GM18861 (cell line): ENCODE measurements at regions not wholly inside any gene's neighbourhood (a gene's known extent, or its start where the extent isn't known, plus 50 kb on each side); places are given as distances from the start of the nearest gene placed in this dataset.

Source experiments
- ATAC-seq: cut with Tn5 transposase; IDR thresholded peaks from one replicate; pipeline ENCODE4 v1.9.1; 2021; ENCODE audit not compliant: unreplicated experiment

GRCh38 chr15:85306946-85307686, 73.3 kb upstream of the AKAP13 start:
- no peak for ATAC-seq

GRCh38 chr15:85307687-85308045, 72.7 kb upstream of the AKAP13 start:
- ATAC-seq, result no peak

GRCh38 chr15:85311647-85312046, 68.8 kb upstream of the AKAP13 start:
- no peak for ATAC-seq

DNA sequence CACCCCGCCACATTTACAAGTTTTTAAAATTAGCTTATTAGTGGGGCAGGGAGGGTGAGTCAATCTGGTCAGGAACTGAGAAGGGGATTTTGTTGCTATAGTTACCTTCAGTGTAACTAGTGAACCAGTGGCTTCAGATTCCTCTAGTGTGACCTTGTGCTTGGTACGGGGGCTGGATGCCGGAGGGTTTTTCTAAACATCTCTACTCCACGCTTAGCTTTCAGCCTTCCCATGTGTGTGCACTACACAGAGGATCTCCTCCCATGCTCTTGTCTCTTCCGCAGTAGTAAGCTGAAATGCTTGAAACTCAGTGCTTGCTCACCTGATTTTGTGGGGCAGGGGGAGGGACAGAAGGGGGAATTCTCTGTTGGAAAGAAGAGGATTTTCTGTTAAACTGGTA, 67.9 kb upstream of the AKAP13 start:
- peak; percentile 94 for ATAC-seq

DNA sequence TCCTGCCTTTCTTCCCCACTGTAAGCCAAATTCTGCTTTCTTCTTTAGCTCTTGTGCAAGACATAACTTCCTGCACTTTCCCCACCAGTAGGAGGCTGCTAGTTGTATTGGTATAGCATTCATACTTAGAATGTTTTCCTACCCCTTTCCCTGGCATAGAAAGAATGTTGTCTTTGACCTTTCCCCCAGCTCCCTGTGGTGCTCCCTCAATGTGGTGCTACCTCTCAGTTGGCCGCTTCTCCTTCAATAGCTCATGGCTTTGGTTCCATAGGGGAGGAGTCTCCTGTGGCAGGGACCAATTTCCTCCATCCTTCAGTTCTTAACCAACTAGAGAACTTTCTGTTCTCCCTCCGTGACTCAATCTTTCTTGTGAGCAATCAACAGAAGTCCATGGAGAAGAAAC, 67.5 kb upstream of the AKAP13 start:
- no peak for ATAC-seq

DNA sequence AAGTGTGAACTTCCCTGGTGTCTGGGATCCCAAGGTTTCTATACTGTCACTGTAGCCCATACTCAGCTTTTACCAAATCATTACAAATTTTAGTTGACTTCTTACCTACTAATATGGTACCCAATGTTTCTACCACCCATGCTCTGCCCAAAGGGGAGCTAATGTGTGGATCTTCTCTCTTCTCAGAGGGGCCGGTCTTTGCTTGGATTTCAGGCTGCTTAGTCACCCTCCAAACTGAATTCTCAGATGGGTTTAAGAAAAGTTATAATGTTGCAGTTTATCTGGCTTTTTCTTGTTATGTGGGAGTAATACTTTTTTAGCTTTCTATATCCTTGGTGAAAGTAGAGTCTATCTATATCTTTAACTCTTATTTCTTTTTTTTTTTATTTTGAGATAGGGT, 67.1 kb upstream of the AKAP13 start:
- no peak for ATAC-seq

DNA sequence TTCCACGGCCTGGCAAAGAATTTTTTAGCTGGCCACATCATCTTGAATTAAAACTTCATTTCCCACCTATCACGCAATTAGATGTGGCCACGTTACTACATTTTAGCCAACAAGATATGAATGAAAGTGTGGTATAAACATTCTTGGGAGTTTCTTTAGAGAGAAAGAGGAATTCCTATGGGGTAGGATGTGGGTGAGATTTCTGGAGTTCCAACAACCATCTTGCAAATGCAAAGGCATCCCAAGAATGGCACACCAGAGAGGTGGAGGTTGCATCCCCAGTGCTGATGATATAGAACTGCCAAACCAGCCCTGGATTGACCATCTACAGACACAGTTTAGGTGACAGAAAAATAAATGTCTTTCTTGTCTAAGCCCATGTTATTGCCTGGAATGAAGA, 66.3 kb upstream of the AKAP13 start:
- ATAC-seq, result no peak

GRCh38 chr15:85314633-85315032, 65.8 kb upstream of the AKAP13 start:
- no peak for ATAC-seq

GRCh38 chr15:85316244-85316934, 64.0 kb upstream of the AKAP13 start:
- no peak for ATAC-seq

DNA sequence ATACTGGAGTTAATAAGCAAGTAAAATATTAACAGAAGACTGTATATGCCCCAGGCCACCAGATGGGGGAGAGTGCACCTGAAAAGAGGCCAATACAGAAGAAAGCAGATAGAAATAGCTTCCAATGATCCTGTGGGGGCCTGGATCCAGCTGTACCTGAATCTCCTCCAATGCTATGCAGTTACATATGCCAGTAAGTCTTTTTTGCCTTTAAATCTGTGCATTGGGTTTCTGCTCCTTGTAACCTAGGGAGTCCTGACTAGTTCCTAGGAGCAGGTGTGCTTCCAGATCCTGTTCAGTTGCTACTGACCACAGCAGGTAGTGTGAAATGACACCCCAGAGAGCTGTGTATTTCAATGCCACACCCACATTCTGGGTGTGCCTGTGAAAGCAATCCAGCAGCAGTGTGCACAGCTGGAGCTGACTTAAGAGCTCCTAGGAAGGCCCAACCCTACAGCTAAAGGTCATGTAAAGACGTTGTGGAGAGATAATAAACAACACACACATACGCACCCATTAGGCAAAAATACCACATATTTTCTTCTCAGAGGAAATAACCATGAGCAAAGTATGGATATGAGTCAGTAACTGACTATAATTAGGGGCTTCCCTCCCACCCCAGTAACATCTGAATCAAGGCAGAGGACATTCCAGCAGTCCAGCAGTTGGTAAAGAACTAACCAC, 62.2 kb upstream of the AKAP13 start:
- peak; percentile 90 for ATAC-seq

DNA sequence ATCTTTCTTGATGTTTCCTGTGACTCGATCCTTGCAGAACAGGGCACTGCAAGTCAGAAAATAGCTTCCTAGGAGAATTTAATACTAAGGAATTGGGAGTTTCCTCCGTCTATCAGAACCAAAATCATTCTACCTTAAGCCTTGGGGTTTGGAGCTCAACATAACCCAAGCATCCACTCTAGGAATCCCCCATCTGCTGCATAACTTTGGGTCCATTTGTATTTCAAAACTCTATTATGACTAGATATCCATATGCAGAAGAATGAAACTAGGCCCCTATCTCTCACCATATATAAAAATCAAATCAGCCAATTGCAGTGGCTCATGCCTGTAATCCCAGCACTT, 61.7 kb upstream of the AKAP13 start:
- ATAC-seq, result no peak

DNA sequence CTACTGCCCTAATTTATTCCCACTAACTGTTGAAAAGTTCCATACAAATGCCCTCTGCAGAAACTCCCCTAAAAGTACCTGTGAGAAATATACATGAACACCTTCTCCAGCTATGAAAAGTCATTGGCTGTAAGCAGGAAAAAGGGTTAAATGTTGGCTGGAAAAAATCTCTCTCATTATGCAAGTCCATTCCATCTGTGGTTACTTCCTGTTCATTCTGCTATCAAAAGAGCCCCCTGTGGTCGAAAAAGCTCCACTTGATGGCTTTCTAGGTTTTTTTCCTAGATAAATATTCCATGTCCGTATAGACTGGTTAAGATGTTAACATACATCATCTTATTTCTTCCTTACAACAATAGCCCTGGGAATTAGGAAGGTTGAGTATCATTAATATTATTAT, 56.2 kb upstream of the AKAP13 start:
- no peak for ATAC-seq

GRCh38 chr15:85325834-85326233, 54.6 kb upstream of the AKAP13 start:
- no peak for ATAC-seq

GRCh38 chr15:85326291-85326690, 54.1 kb upstream of the AKAP13 start:
- ATAC-seq, result no peak

- no peak for ATAC-seq
Observed at GRCh38 chr15:85327820-85328219, 52.6 kb upstream of the AKAP13 start.

DNA sequence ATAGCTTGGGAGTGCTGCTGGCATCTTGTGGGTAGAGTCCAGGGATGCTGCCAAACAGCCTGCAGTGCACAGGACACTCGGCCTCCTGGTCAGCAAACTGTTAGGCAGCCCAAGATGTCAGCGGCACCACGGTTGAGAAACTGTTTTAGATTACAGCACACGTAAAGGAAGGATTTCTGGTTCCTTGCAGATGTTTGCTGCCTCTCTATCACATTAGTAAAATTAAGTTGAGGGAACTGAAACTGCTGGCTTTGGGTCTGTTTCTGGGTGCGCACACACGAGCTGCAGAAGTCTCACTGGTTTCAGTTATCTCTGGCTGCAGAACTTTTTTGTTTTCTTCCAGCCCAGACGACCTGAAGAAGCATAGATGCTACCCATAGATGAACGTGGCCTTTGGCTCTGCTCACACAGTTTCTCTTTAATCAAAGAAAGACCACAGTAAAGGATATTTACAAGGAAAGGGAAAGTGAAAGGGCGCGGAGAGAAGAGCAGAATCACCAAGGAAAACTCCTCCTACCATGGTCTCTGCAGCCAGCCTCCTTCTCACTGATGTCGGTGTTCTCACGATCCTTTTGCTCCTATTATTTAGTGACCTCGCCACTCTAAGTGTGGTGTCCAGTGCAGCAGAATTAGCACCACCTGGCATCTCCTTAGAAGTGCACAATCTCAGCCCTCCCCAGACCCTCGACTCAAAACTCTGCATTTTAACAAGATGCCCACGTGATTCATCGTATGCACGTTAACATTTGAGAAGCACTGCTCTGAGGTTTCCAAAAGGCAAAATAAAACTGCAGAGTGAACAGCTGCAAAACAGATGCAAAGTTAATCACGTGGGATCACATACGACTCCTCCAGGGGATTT, 50.6 kb upstream of the AKAP13 start:
- peak; percentile 60 for ATAC-seq
